Panc1 (cell line): ENCODE measurements at regions not wholly inside any gene's neighbourhood (a gene's known extent, or its start where the extent isn't known, plus 50 kb on each side); places are given as distances from the start of the nearest gene placed in this dataset.

Experiments used
- CTCF ChIP-seq: fragments of 450-650 bp; IDR thresholded peaks from 2 replicates; pipeline ENCODE4 v1.5.1; 2017; ENCODE audit warnings: mild to moderate bottlenecking
- POLR2AphosphoS5 ChIP-seq: IDR thresholded peaks from 2 replicates; pipeline ENCODE4 v1.6.1; 2012; ENCODE audit warnings: mild to moderate bottlenecking, low read depth, low read length, moderate library complexity

- TF ChIP-seq POLR2AphosphoS5 (no peak), CTCF (no peak)
Observed at GRCh38 chr13:36571444-36571843, 102.4 kb upstream of the SERTM1 start.
